ENCODE measurements at regions not wholly inside any gene's neighbourhood (a gene's known extent, or its start where the extent isn't known, plus 50 kb on each side); places are given as distances from the start of the nearest gene placed in this dataset.

GRCh38 chr10:129099486-129099885, 367.6 kb upstream of the MGMT start:
- FAIRE-seq, result no peak
- DNase-seq (ENCODE audit: insufficient read length, low spot score), result no peak

- no peak for FAIRE-seq
- DNase-seq (ENCODE audit: insufficient read length, low spot score), result no peak
Observed at GRCh38 chr10:129099992-129100391, 367.0 kb upstream of the MGMT start.

- FAIRE-seq (no peak), DNase-seq (ENCODE audit: insufficient read length, low spot score) (no peak)
Observed at GRCh38 chr10:129101232-129101980, 365.6 kb upstream of the MGMT start.

GRCh38 chr10:129102906-129103693, 363.9 kb upstream of the MGMT start:
- DNase-seq (ENCODE audit: insufficient read length, low spot score) (no peak), FAIRE-seq (no peak)

- no peak for FAIRE-seq
- no peak for DNase-seq (ENCODE audit: insufficient read length, low spot score)
Observed at GRCh38 chr10:129104266-129105045, 362.6 kb upstream of the MGMT start.

- FAIRE-seq, result no peak
- DNase-seq (ENCODE audit: insufficient read length, low spot score), result no peak
Observed at GRCh38 chr10:129105266-129105665, 361.8 kb upstream of the MGMT start.

- FAIRE-seq, result no peak
- no peak for DNase-seq (ENCODE audit: insufficient read length, low spot score)
Observed at GRCh38 chr10:129106314-129106713, 360.7 kb upstream of the MGMT start.

- no peak for FAIRE-seq
- DNase-seq (ENCODE audit: insufficient read length, low spot score), result no peak
Observed at GRCh38 chr10:129107525-129107924, 359.5 kb upstream of the MGMT start.

GRCh38 chr10:129108378-129108777, 358.7 kb upstream of the MGMT start:
- FAIRE-seq, result no peak
- no peak for DNase-seq (ENCODE audit: insufficient read length, low spot score)

- DNase-seq (ENCODE audit: insufficient read length, low spot score) (no peak), FAIRE-seq (no peak)
Observed at GRCh38 chr10:129108994-129109393, 358.0 kb upstream of the MGMT start.

GRCh38 chr10:129110780-129111179, 356.3 kb upstream of the MGMT start:
- DNase-seq (ENCODE audit: insufficient read length, low spot score) (no peak), FAIRE-seq (no peak)

GRCh38 chr10:129111922-129112321, 355.1 kb upstream of the MGMT start:
- DNase-seq (ENCODE audit: insufficient read length, low spot score), result no peak
- FAIRE-seq, result no peak

GRCh38 chr10:129114588-129114987, 352.5 kb upstream of the MGMT start:
- FAIRE-seq, result no peak
- DNase-seq (ENCODE audit: insufficient read length, low spot score), result no peak

GRCh38 chr10:129116371-129116770, 350.7 kb upstream of the MGMT start:
- FAIRE-seq (no peak), DNase-seq (ENCODE audit: insufficient read length, low spot score) (no peak)

GRCh38 chr10:129120441-129120840, 346.6 kb upstream of the MGMT start:
- DNase-seq (ENCODE audit: insufficient read length, low spot score), result no peak
- FAIRE-seq, result no peak

GRCh38 chr10:129122846-129123245, 344.2 kb upstream of the MGMT start:
- no peak for FAIRE-seq
- no peak for DNase-seq (ENCODE audit: insufficient read length, low spot score)

GRCh38 chr10:129123428-129123827, 343.6 kb upstream of the MGMT start:
- DNase-seq (ENCODE audit: insufficient read length, low spot score) (no peak), FAIRE-seq (no peak)

GRCh38 chr10:129126982-129127381, 340.1 kb upstream of the MGMT start:
- FAIRE-seq, result no peak
- DNase-seq (ENCODE audit: insufficient read length, low spot score), result no peak

- DNase-seq (ENCODE audit: insufficient read length, low spot score) (no peak), FAIRE-seq (no peak)
Observed at GRCh38 chr10:129131457-129132132, 335.4 kb upstream of the MGMT start.

GRCh38 chr10:129133856-129134255, 333.2 kb upstream of the MGMT start:
- no peak for FAIRE-seq
- DNase-seq (ENCODE audit: insufficient read length, low spot score), result no peak

- DNase-seq (ENCODE audit: insufficient read length, low spot score) (no peak), FAIRE-seq (no peak)
Observed at GRCh38 chr10:129134371-129134770, 332.7 kb upstream of the MGMT start.
